Ishikawa (cell line): ENCODE measurements at regions not wholly inside any gene's neighbourhood (a gene's known extent, or its start where the extent isn't known, plus 50 kb on each side); places are given as distances from the start of the nearest gene placed in this dataset.

Source experiments
- CEBPB ChIP-seq: IDR thresholded peaks from 2 replicates; pipeline ENCODE4 v1.6.1; 2012
- CREB1 ChIP-seq: IDR thresholded peaks from 2 replicates; pipeline ENCODE4 v1.6.1; 2012; ENCODE audit warnings: low read depth
- EGR1 ChIP-seq: IDR thresholded peaks from 2 replicates; pipeline ENCODE4 v1.6.1; 2012
- EP300 ChIP-seq: IDR thresholded peaks from 2 replicates; pipeline ENCODE4 v1.6.1; 2012; ENCODE audit warnings: borderline replicate concordance
- FOXM1 ChIP-seq: IDR thresholded peaks from 2 replicates; pipeline ENCODE4 v1.6.1; 2012; ENCODE audit warnings: low read depth, borderline replicate concordance
- NFIC ChIP-seq: IDR thresholded peaks from 2 replicates; pipeline ENCODE4 v1.6.1; 2012
- RAD21 ChIP-seq: IDR thresholded peaks from 2 replicates; pipeline ENCODE4 v1.6.1; 2012; ENCODE audit warnings: low read depth
- TAF1 ChIP-seq: IDR thresholded peaks from 2 replicates; pipeline ENCODE4 v1.6.1; 2012; ENCODE audit warnings: low read depth, mild to moderate bottlenecking
- TCF12 ChIP-seq: IDR thresholded peaks from 2 replicates; pipeline ENCODE4 v1.6.1; 2012; ENCODE audit warnings: low read depth
- TEAD4 ChIP-seq: IDR thresholded peaks from 2 replicates; pipeline ENCODE4 v1.6.1; 2012
- YY1 ChIP-seq: IDR thresholded peaks from 2 replicates; pipeline ENCODE4 v1.6.1; 2012; ENCODE audit warnings: low read depth
- ZBTB7A ChIP-seq: IDR thresholded peaks from 2 replicates; pipeline ENCODE4 v1.6.1; 2012; ENCODE audit warnings: low read depth
- TF ChIP-seq, protein P1 (sequence below): IDR thresholded peaks from 2 replicates; pipeline ENCODE4 v1.6.1; 2012
- TF ChIP-seq, protein P2 (sequence below): IDR thresholded peaks from 2 replicates; pipeline ENCODE4 v1.6.1; 2012
- TF ChIP-seq, protein P3 (sequence below): IDR thresholded peaks from 2 replicates; pipeline ENCODE4 v1.6.1; 2012; ENCODE audit warnings: low read depth, mild to moderate bottlenecking

DNA sequence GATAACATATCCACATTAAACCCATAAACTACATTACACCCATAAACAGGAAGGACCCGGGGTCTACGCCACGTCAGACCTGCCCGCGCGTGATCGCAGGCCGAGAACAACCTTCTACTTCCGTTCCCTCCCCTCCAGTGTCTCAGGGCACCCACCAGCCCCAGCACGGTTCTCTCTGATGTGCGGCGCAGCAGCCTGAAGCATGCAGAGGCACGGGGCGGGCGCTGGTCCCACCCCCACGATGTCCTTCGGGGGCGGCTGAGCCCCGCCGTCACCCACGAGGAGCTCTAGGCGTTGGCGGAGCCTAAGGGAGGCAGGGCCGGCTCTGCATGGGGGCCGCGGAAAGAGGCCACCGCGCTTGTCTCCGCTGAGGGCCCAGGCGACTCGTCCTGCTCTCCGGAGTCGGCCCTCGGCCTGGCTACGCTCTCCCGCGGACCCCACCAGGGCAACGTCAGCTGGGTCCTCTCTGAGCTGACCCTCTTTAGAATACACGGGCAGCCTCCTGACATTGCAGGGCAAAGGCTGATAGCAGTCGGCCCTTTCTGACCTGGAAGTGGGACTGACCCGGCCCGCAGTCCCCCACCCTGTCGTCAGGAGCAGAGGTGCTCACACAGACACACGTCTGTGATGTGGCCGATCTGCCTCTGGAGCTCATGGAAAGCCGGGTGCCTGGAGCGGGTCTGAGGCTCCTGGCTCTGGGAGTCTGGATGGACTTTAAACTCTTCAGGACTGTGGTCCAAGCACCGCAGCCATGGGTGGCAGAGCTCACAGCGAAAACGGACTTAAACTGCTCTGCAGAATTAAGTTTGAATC lies 65.6 kb upstream of the ADGRA1 start:
- TF ChIP-seq YY1 (no peak), EP300 (no peak), NFIC (no peak), FOXM1 (no peak), CREB1 (no peak), TEAD4 (no peak), TAF1 (no peak), ZBTB7A (no peak), RAD21 (no peak), CEBPB (no peak), TCF12 (no peak), EGR1 (no peak)
- TF ChIP-seq, protein P1, sequence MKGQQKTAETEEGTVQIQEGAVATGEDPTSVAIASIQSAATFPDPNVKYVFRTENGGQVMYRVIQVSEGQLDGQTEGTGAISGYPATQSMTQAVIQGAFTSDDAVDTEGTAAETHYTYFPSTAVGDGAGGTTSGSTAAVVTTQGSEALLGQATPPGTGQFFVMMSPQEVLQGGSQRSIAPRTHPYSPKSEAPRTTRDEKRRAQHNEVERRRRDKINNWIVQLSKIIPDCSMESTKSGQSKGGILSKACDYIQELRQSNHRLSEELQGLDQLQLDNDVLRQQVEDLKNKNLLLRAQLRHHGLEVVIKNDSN: no peak
- TF ChIP-seq, protein P2, sequence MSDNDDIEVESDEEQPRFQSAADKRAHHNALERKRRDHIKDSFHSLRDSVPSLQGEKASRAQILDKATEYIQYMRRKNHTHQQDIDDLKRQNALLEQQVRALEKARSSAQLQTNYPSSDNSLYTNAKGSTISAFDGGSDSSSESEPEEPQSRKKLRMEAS: no peak
- TF ChIP-seq, protein P3, sequence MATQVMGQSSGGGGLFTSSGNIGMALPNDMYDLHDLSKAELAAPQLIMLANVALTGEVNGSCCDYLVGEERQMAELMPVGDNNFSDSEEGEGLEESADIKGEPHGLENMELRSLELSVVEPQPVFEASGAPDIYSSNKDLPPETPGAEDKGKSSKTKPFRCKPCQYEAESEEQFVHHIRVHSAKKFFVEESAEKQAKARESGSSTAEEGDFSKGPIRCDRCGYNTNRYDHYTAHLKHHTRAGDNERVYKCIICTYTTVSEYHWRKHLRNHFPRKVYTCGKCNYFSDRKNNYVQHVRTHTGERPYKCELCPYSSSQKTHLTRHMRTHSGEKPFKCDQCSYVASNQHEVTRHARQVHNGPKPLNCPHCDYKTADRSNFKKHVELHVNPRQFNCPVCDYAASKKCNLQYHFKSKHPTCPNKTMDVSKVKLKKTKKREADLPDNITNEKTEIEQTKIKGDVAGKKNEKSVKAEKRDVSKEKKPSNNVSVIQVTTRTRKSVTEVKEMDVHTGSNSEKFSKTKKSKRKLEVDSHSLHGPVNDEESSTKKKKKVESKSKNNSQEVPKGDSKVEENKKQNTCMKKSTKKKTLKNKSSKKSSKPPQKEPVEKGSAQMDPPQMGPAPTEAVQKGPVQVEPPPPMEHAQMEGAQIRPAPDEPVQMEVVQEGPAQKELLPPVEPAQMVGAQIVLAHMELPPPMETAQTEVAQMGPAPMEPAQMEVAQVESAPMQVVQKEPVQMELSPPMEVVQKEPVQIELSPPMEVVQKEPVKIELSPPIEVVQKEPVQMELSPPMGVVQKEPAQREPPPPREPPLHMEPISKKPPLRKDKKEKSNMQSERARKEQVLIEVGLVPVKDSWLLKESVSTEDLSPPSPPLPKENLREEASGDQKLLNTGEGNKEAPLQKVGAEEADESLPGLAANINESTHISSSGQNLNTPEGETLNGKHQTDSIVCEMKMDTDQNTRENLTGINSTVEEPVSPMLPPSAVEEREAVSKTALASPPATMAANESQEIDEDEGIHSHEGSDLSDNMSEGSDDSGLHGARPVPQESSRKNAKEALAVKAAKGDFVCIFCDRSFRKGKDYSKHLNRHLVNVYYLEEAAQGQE: no peak

DNA sequence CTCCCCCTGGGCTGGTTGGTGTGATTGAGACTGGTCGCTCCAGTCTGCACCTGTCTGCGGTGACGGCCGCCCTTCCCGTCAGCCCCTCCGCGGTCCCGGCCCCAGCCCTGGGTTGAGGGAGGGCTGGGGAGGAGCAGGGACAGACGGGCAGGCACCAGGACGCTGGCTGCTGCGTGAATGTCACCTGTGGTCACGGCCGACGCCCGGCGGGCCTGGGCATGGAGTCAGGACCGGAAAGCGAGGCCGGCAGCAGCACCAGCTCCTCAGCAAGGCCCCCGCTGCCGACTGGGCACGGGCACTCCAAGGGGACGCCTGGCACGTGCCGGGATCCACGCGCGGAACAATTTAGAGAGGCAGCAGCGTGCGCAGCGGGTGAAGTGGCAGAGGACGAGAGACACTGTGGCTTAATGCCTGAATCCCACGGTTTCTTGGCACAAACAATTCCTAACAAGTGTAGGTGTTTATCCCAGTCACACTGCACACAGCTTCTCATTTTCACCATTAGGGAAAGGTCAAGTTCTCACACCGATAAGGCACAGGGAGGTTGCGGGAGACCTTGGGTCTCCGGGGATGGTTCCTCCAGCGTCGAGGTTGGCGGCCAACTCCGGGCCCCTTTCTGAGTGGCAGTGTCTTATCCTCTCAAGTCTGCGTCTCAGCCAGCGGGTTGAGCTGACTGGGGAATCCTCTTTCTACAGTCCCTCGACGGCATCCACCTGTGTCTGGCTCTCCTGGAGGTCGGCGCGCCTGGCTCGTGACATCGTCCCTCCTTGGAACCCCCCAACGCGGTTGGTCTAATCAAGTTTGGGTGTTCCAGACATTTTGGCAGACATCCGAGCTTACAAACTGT lies 66.4 kb upstream of the ADGRA1 start:
- no peak for TF ChIP-seq YY1
- no peak for TF ChIP-seq TEAD4
- TF ChIP-seq FOXM1: no peak
- TF ChIP-seq NFIC: no peak

DNA sequence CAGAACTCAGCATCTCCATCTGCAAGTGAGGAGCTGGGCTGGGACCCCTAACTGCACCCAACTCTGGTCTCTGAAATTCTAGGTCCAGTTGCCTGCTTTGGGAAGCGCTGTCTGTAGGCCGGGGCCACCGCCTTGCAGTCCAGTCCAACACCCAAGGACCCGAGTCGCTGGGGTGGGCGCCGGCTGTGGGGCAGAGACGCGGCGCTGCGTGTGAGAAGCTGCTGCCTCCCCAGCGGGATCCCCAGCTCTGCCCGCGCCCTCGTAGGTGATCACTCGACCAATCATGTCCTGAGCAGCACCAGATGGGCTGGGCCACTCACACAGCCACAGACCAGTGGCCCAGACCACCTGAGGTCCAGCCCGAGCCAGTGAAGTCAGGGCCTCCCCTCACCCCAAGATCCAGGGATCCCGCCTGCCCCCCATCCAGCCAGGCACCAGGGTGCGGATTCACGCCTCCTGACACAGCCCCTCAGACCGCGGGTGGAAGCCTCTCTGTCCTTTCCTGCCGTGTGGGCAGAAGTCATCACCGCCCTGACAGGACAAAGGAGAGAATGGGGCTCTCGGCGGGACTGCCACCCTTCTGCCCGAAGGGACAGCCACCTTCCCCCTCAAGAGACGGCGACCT lies 67.4 kb upstream of the ADGRA1 start:
- TF ChIP-seq, protein P3: no peak
- no peak for TF ChIP-seq TAF1
- no peak for TF ChIP-seq NFIC
- no peak for TF ChIP-seq CREB1
- TF ChIP-seq EGR1: no peak
- TF ChIP-seq FOXM1: no peak
- no peak for TF ChIP-seq EP300
- TF ChIP-seq ZBTB7A: no peak
- TF ChIP-seq RAD21: no peak
- TF ChIP-seq, protein P2: no peak
- no peak for TF ChIP-seq CEBPB
- TF ChIP-seq TCF12: no peak
- TF ChIP-seq YY1: no peak
- TF ChIP-seq TEAD4: no peak
- TF ChIP-seq, protein P1: no peak

DNA sequence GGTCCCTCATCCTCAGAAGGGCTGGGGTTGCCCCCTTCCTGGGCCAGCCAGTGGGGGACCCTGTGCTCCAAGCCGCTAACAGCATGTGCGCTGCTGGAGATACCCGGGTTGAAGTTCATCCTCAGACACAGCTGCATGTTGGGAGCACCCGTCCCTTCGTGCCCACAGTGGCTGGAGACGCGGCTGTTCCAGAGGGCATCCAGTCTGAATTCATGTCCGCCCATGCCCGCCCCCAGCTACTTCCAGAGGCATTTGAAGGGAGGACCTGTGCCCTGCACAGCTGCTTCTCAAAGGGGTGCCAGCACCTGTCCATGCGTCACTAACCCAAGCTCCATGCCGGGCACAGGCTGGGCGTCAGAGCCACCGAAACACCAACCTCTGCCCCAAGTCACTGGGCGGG lies 68.1 kb upstream of the ADGRA1 start:
- TF ChIP-seq EP300: no peak
- TF ChIP-seq, protein P1: no peak
- no peak for TF ChIP-seq CEBPB
- TF ChIP-seq TAF1: no peak
- TF ChIP-seq YY1: no peak
- TF ChIP-seq ZBTB7A: no peak
